NCI-H2171 treated with DMSO at 0.1 percent for 48 hours (cell line): ENCODE measurements at regions not wholly inside any gene's neighbourhood (a gene's known extent, or its start where the extent isn't known, plus 50 kb on each side); places are given as distances from the start of the nearest gene placed in this dataset.
A peak's percentile ranks its signal among the peaks of the same experiment; 100 is the strongest.
"Not testable (repeated sequence)": the region's sequence is repeated elsewhere in the genome, so short reads cannot be mapped to it uniquely, and the experiment has no call there.

ENCODE experiments used
- DNase-seq: peaks from one replicate; lab custom pipeline; 2025; lab: John Stamatoyannopoulos, UW

DNA sequence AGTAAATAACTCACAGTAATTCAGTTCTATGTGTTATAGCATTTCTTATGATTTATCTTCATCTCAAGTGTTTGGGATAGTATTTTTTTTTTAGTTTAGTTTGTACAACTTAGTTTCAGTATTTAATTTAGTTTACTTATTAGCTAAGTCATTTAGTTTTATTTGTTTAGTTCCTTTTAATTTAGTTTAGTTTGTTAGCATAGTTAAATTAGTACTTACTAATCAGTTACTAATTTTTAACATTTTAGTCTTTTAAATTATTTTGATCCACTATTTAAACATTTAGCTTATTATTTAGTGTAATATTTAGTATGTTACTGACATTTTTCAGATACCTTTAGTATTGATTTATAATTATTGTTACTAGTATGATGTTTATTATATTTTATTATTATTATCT, 85.2 kb upstream of the SIPA1L2 start:
- no peak for DNase-seq

DNA sequence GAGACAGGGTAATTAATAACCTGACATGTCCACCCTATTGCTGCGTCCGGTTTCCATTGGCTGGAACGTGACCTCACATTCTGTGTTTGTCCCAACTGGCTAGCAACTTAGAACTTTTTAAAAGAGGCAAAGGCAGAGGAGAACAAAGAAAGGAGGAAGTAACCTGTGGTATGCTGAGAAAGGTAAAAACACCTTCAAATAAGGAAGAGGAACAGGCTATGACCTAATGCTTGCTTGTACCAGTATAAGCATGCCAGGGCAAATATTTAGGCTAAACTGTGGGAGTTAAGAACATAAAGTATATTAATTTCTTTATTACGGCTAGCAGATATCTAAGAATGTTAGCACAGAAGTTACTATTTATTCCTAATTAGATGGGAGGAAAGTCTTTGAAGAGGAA, 87.3 kb upstream of the MAP10 start:
- DNase-seq = not testable (repeated sequence)

DNA sequence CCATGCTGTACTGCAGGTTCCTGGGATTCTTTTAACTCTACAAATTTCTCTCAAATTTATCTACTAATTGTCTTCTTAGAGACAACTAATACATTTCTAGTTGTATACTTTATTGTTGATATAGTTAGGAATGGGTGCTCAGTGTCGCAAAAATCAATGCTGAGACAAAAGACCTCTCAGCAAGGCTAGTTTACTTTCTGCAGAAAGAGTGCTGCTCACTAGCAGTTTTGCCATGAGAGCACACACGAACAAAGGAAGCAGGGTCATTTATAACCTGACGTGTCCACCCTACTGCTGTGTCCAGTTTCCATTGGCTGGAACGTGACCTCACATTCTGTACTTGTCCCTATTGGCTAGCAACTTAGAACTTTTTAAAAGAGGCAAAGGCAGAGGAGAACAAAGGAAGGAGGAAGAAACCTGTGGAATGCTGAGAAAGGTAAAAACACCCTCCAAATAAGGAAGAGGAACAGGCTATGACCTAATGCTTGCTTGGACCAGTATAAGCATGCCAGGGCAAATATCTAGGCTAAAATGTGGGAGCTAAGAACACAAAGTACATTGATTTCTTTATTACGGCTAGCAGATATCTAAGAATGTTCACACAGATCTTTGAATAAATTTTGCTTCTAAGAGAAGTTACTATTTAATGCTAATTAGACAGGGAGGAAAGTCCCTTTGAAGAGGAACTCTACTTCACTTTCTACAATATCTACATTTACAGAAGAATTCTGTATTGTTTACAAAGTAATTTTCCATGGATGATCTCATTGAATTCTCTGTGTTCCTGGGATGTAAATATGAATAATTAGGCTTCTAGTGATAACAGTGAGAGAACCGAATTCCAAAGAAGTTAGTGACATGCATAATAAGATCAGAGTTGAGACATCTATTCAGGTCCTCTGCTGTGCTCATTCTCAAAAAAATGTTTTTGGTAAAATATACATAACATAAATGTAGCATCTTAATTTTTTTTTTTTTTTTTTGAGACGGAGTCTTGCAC, 86.0 kb upstream of the MAP10 start:
- DNase-seq = no peak

DNA sequence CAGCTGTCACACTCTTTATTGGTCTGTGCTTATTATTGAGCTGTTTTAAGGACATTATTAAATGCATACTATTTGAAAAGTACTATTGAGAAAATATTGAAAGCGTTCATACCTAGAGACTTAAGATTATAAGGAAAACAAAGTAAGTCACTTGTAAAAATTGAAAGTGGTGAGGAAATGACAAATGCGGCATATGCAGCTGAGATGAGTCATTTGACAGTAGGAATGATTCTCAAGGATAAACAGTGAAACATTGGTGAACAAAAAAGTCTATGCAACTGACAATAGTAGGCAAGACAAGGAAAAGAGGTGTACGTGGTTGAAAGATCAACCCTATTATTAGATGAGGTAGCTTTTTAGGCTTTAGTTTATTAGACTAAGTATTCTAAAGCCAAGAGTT, 82.6 kb upstream of the MAP10 start:
- DNase-seq = no peak

DNA sequence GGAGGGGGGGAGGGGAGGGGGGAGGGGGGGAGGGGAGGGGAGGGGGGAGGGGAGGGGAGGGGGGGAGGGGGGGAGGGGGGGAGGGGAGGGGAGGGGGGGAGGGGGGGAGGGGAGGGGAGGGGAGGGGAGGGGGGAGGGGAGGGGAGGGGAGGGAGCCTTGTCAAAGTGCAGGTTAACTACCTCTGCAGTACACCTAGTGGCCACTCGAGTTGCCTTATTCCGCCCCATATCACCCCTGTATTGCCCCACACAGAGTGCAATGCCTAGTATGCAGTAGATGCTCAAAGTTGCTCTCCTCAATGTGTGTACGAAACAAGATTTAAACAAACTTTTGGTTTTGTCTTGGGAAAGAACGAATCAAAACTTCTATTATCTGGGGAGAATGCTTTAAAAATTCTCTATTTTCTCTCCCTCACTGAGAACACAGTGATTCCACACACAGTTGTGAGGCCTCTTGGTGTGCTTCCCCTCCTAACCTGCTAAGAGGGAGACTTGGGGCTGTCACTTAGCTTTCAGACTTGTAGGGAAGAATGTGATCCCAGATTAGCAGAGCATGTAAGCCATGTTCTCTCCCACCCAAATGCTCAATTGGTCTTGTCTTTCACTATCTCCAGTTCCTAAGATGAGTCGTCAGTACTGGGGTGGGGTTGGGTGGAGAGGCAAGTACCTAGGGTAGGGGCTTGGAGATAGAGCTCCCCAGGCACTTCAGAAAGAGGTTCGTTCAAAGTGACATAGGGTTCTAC, 79.7 kb upstream of the MAP10 start:
- DNase-seq = peak; percentile 16

DNA sequence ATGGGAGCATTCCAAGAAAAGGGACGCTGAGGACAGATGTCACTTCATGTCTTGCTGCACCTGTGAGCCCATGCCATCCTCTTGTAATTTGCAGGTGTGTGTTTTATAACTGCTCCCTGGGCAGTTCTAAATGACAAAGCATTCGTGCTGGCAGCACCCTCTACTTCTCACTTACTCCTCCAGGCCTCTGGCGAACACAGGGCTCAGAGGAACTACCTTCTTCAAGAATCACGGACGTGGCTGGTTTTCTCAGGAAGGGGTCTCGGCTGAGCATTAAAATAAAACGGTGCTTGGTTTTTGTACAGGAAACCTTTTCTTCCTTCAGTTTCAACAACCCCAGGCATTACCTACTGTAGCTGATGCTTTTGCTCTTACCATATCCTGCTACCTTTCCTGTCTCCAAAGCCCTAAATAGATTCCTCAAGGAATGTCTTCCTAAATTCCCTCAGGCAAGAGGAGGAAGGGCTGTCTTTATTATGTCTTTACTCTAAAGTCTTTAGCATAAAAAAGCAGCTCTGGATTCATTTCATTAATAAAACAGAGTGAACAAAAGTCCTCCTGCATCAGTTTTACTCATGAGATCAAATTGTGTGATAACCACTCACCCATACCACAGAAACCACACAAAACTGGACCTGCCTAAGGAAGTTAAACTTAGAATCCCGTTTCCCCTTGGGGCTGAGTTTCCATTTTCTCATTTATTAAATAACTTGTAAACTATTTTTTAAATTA, 79.0 kb upstream of the MAP10 start:
- no peak for DNase-seq

DNA sequence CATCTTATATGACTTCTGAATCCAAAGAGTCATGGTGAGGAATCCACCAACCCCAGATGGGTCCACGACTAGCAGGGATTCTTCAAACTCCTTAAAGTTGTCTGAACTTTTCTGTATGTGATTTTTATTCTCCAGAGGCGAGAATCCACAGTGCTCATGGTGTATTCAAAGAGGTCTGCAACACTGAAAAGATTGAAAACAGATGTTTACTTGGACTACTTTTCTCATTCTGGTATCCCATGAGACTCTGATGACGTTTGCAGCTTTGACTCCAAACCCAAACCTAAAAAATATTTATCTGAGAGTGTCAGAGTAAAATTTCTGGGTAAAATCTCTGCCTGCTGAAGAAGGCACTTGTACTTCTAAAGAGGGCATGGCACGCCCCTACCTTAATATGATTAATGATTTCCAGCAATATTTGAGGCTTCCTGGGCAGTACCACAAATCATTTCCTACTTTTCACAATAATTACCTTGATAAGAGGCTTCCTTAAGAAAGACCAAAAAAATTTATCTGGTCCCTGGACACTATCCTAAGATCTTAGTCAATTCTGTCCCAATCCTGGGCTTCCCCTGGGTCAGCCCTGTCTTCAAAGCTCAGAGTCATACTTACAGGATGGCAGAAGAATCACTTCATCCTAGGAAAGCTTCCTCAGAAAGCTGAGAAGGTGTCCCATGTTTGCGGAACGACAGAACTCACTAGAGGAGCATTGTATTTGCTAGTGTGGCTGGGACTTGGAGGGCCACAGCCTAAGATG, 76.5 kb upstream of the MAP10 start:
- no peak for DNase-seq

DNA sequence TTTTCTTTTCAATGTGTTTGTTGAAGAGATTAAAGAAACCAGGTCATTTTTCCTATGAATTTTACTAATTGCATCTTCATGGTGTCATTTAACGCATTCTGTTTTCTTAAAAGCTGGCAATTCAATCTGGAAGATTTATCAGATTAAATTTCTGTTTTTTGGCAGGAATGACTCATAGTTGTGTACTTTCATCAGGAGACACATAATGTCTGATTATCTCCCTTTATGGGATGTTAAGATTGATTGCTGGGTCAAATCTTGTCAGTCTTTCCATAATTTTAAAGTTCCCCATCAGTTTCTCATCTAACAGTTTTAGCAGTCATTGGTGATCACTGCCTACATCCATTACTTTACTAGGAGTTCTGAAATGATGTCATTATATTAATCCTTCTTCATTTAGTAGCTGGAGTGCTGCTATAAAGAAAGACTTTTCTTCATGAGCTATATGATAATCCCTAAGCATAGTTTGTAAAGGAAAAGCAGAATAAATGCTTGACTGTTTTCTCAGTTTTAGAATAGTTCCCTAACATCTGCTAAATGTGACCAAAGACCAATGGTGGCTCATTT, 72.8 kb upstream of the MAP10 start:
- no peak for DNase-seq

DNA sequence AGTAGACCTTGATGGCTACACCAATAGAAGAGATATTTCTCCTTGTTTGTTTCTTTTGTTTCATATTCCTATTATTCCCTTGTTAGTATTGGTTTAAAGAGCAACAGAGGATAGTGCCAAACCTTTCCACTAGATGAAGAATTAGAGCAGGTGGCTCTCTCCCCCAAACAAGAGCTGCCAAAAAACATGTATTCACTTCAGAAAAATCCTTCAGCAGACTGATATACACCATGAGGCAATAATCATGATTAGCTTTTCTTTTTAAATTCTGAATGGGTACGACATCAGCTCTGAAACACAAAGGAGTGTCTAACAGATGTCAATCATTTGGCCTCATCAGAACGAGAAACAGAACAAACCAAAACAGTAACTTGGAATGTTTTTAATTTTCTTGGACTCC, 67.3 kb upstream of the MAP10 start:
- DNase-seq = no peak

DNA sequence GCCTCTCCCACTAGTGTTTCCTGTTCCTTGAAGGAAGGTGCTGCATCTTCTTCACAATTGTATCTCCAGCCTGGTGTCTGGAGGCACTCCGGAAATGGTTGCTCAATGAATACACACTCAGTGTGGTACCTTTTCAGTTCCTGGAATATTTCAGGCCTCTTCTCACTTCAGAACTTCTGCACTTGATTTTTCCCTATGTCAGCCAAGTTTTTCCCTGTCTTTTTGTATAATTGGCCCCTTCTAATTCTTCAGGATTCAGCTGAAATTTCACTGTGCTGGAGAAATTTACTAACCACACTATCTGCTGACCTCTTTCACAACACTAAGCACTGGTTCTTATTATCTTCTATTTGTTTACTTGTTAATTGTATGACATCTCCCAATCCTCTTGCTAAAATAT, 61.2 kb upstream of the MAP10 start:
- DNase-seq = no peak

DNA sequence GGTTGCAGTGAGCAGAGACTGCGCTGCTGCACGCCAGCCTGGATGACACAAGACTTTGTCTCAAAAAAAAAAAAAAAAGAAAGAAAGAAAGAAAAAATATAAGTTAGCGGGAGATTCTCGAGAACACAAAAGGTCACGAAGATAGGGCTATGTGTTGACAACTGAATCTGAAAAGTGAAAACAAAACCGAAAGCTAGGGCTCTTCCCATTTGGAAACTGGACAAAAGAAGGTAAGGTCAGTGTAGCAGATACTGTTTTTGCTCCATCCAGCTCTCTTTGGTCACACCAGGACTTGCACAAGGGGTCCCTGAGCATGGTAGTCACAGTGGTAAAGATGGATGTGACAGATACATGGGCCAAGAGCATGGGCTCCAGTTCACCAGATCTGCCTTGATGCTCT, 60.4 kb upstream of the MAP10 start:
- no peak for DNase-seq

DNA sequence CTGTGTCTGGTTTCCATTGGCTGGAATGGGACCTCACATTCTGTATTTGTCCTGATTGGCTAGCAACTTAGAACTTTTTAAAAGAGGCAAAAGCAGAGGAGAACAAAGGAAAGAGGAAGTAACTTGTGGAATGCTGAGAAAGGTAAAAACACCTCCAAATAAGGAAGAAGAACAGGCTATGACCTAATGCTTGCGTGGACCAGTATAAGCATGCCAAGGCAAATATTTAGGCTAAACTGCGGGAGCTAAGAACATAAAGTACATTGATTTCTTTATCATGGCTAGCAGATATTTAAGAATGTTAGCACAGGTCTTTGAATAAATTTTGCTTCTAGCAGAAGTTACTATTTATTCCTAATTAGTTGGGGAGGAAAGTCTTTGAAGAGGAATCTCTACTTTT, 59.5 kb upstream of the MAP10 start:
- DNase-seq = not testable (repeated sequence)

DNA sequence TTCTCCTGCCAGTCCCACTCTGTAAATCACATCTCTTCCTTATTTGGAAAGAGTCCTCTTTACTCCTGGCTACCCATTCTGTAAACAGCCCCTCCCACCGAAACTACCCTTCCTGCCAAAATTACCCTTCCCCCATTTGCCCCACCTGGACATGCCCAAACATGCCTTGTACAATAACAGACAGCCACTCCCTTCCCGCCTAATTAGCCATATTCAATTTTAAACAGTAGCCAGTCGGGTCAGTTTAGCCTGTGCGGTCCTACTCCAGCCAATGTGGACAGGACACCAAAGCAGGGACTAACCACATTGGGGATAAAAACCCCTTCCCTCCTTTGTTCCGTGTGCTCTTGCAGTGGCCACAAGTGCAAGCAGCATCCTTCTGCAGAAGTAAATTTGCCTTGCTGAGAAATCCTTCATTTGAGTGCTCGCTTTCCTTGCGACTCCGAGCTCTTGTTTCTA, 56.3 kb upstream of the MAP10 start:
- DNase-seq = no peak

DNA sequence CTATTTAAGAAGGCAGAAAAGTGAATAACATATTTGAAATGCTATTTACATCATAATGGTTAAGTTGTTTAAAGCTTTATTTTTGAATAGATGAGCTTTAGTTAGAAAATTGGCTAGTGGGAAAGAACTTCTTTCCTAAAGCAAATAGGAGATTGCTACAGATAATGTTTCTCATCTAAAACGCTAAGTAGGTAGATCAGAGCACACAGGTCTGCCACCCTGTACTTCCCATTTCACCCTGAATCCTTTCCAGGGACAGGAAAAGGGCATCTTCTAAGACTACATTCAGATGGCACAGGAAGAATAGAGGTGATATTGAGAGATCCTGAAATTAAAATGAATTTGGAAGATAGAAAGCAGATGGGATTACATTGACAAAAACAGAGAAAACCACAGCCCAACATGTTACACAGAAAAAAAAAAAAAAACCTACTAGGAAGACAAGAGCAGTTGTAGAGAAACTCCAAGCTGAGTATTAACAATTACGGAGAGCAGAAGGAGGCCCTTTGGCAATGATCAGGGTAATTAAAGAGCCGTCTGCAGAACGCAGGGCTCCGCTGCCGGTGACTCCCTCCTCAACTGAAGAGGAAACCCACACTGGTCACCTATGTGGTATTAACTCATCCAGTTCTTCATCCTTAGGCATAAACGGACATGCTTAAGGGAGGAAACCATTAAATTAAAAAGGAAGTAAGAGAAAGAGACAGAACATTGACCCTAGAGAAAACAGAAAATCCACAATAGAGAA, 53.6 kb upstream of the MAP10 start:
- DNase-seq = peak; percentile 43

DNA sequence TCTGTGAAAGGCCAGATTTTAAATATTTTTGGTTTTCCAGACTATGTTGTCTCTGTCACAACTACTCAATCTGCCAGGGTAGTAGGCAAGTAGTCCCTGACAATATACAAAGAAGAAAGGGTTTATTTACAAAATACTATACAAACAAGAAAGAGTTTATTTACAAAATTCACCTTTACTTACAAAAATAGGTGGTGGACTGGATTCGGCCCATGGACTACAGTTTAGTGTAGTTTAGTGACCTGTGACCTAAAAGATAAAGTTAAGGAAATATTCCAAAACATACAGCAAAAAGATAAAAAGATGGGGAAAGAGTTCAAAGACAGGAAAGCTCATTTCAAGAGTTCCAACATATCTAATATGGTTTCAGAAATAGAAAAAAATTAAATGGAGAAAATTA, 52.9 kb upstream of the MAP10 start:
- DNase-seq = no peak

DNA sequence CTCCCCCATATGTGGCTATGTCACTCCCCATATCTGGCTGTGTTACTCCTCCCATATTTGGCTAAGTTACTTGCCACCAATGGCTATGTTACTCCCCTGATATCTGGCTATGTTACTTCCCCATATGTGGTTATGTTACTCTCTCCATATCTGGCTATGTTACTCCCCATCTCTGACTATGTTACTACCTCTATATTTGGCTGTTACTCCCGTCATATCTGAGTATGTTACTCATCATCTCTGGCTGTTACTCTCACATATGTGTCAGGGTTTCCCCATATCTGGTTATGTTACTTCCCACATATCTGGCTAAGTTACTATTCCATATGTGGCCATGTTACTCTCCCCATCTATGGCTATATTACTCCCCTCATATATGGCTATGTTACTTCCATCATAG, 50.3 kb upstream of the MAP10 start:
- no peak for DNase-seq
